ENCODE measurements at regions not wholly inside any gene's neighbourhood (a gene's known extent, or its start where the extent isn't known, plus 50 kb on each side); places are given as distances from the start of the nearest gene placed in this dataset.
A peak's percentile ranks its signal among the peaks of the same experiment; 100 is the strongest.
"Not testable (repeated sequence)": the region's sequence is repeated elsewhere in the genome, so short reads cannot be mapped to it uniquely, and the experiment has no call there.

DNA sequence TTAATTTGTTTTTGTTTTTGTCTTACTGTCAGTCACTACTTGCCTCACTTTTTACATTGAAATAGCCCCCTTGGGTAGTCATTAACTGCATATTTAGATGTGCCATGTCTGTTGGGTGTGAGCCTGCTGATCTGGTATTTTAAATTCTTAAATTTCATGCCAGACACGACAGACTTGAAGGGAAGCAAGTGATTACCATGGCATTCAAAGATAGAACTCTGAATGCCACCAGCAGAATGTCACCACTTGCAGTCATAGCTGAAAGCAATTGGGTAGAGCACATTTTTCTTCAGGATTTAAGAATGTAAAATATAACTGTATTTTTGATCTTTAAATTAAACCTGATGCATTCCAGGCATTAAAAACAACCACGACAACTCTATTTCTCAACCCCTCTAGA, 396.5 kb upstream of the ATP10A start:
- no peak overlapping the region for H3K4me3 ChIP-seq
- peaks cover 12% of the 10 kb centered on the region for H3K4me1 ChIP-seq
- no peaks in the 10 kb centered on the region for H3K36me3 ChIP-seq
- no peak for TF ChIP-seq CTCF (IDR thresholded peaks at IDR 0.05; ENCODE audit: borderline replicate concordance)
- H3K27ac ChIP-seq (replicated peaks): peak overlapping the region; percentile 38
- intact Hi-C loops (cut with micrococcal nuclease): no loop called here
- no peaks in the 10 kb centered on the region for H3K9me3 ChIP-seq (replicated peaks)
- no peak for DNase-seq
- peaks cover 4% of the 10 kb centered on the region for H3K27me3 ChIP-seq (ENCODE audit: low read depth)

DNA sequence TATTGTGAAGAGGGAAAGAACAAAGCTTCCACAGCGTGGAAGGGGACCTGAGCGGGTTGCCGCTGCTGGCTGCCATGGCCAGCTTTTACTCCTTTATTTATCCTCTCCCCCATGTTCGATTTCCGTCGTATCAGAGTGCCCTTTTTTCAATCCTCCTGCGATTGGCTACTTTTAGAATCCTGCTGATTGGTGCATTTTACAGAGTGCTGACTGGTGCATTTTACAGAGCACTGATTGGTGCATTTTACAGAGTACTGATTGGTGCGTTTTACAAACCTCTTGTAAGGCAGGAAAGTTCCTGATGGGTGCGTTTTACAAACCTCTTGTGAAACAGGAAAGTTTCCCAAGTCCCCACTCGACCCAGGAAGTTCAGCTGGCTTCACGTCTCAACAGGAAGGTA, 381.7 kb upstream of the ATP10A start:
- intact Hi-C loops (cut with micrococcal nuclease); DNase-seq; H3K4me3 ChIP-seq; H3K27ac ChIP-seq (replicated peaks); H3K4me1 ChIP-seq; H3K27me3 ChIP-seq (ENCODE audit: low read depth); H3K36me3 ChIP-seq: not testable (repeated sequence)
- H3K9me3 ChIP-seq (replicated peaks): peaks cover 29% of the 10 kb centered on the region

DNA sequence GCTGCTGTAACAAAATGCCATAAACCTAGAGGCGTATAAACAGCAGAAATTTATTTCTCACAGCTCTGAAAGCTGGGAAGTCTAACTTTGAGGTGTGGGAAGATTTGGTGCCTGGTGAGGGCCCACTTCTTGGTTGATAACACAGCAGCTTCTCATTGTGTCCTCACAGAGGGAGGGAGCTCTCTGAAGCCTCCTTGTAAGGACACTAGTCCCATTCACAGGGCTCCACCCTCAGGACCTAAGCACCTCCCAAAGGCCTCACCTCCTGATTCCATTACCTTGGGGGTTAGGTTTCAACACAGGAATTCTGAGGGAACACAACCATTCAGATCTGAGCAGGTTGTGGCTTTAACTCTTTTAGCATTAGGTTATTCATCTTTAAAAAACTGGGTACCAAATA, 380.3 kb upstream of the ATP10A start:
- Histone ChIP-seq H3K27me3 (ENCODE audit: low read depth) (no peaks in the 10 kb centered on the region), H3K4me3 (no peak overlapping the region), H3K36me3 (no peaks in the 10 kb centered on the region), H3K27ac (replicated peaks) (no peak overlapping the region), H3K9me3 (replicated peaks) (peaks cover 23% of the 10 kb centered on the region), H3K4me1 (no peaks in the 10 kb centered on the region)
- DNase-seq: no peak
- intact Hi-C loops (cut with micrococcal nuclease): no loop called here
- TF ChIP-seq CTCF (IDR thresholded peaks at IDR 0.05; ENCODE audit: borderline replicate concordance): no peak

DNA sequence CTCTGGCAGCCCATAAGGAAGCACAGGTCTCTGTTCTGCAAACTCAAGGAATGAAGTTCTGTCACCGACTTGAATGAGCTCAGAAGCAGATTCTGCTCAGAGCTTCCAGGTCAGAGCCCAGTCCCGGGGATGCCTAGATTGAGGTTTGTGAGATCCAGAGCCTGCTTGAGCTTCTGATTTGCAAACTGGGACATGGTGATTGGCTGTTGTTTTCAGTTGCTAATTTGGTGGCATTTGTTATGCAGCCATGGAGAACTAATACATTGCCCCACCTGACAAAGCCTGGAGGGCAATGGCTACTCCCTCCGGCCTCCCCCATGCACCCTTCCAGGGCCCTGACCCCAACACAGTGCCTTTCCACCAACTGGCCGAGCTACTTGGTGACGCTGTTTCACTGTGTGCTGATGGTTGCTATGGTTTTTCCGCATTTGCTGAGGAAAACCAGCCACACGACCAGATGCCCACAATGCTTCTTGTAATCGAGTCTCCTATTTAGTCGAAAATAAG, 379.5 kb upstream of the ATP10A start:
- no peaks in the 10 kb centered on the region for H3K4me1 ChIP-seq
- H3K9me3 ChIP-seq (replicated peaks): peaks cover 22% of the 10 kb centered on the region
- H3K36me3 ChIP-seq: no peaks in the 10 kb centered on the region
- intact Hi-C loops (cut with micrococcal nuclease): no loop called here
- H3K4me3 ChIP-seq: no peak overlapping the region
- TF ChIP-seq CTCF (IDR thresholded peaks at IDR 0.05; ENCODE audit: borderline replicate concordance): no peak
- H3K27ac ChIP-seq (replicated peaks): no peak overlapping the region
- H3K27me3 ChIP-seq (ENCODE audit: low read depth): no peaks in the 10 kb centered on the region
- DNase-seq: no peak

DNA sequence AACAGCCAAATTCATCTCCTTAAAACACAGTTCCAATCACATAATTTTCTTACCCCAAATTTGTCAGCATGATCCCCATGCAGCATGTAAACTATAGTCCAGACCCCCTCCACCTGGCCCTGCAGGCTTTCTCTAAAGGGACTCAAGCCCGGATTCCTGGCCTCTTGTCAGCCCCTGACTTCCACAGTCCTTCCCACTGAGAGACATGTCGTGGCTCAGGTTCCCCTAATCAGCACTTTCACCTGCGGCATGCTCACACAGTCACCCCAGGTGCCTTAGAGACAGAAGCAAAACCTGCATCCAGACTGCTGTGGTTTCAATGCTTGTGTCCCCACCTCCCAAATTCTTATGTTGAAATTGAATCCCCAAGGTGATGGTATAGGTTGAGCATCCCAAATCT, 372.7 kb upstream of the ATP10A start:
- no peaks in the 10 kb centered on the region for H3K9me3 ChIP-seq (replicated peaks)
- H3K27me3 ChIP-seq (ENCODE audit: low read depth): no peaks in the 10 kb centered on the region
- no peak overlapping the region for H3K4me3 ChIP-seq
- no peak for DNase-seq
- no peak overlapping the region for H3K27ac ChIP-seq (replicated peaks)
- H3K36me3 ChIP-seq: no peaks in the 10 kb centered on the region
- no peaks in the 10 kb centered on the region for H3K4me1 ChIP-seq
- TF ChIP-seq CTCF (IDR thresholded peaks at IDR 0.05; ENCODE audit: borderline replicate concordance): no peak
- intact Hi-C loops (cut with micrococcal nuclease): no loop called here

DNA sequence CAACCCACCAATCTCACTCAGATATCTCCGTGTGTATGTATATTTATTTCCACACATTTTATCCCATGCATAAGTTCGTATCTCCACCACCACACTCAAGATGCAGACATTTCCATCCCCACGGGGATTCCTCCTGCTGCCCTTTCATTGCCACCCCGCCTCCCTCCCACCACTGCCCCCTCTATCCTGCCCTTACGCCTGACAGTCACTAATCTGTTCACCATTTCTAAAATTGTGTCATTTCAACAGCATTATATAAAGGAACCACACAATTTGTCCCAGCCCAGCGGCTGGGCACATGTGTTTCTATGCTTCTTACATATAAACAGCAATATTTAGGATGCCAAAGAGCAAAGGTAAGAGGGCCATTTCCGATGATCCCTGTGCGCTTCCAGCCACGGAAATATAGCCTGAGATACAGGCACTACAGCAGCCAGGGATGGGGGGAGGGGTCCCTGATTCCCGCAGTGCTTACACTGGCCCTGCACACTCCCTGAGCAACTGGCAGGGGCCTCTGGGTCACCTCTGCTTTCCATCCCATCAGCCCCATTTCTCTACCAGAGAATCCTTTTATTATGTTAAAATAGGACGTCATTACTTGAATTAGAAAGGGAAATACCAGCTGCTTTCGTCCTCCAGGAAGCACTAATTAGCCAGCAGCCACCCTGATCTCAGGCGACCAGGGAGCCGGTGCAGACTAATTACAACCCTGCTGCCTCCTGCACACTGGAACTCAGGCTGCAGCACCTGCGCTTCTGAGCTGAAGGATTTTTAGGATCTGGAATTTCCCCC, 372.0 kb upstream of the ATP10A start:
- intact Hi-C loops (cut with micrococcal nuclease): no loop called here
- Histone ChIP-seq H3K36me3 (no peaks in the 10 kb centered on the region), H3K4me1 (no peaks in the 10 kb centered on the region), H3K4me3 (no peak overlapping the region), H3K27me3 (ENCODE audit: low read depth) (no peaks in the 10 kb centered on the region), H3K27ac (replicated peaks) (no peak overlapping the region), H3K9me3 (replicated peaks) (no peaks in the 10 kb centered on the region)
- no peak for DNase-seq
- TF ChIP-seq CTCF (IDR thresholded peaks at IDR 0.05; ENCODE audit: borderline replicate concordance): no peak

All from left ventricle myocardium inferior (tissue), 1 donor.